Brain pericyte (primary cell): ENCODE measurements at regions not wholly inside any gene's neighbourhood (a gene's known extent, or its start where the extent isn't known, plus 50 kb on each side); places are given as distances from the start of the nearest gene placed in this dataset.
"Not testable (repeated sequence)": the region's sequence is repeated elsewhere in the genome, so short reads cannot be mapped to it uniquely, and the experiment has no call there.

ENCODE experiments used
- DNase-seq: peaks from one replicate; pipeline ENCODE4 v3.0.0-alpha.2; 2012; ENCODE audit warnings: low read depth, low spot score

DNA sequence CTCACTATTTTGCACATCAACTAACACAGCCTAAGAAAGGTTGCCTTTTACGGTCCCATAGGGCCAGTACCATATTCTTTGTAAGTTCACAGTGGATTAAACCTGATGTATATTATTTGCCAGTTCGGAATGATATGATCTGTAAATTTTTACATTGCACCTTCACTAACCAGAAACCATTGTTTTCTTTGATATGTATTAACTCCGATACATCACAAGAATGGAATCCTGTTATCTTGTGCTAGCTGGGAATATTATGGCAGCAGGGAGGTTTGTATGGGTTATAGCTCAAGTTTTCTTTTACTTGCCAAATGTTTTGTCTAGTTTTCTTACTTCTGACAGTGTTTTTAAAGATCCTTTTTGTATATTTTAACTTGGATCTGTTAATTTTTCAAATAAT lies 51.4 kb upstream of the S1PR1 start:
- no peak for DNase-seq

DNA sequence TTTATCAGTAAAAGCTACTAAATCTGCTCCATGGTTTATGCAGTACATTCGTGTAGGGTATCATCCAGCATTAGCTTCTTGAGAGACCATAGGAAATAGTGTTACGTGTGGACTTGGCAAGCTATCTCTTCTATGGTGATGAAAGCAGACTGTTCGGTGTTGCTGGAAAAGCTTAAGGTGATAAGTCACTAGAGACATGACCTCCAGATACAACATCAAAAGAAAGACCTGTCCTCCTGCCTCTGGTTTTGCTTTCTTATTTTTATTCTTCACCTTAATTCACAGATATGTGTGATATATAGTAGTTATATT lies 53.5 kb upstream of the S1PR1 start:
- DNase-seq = no peak

DNA sequence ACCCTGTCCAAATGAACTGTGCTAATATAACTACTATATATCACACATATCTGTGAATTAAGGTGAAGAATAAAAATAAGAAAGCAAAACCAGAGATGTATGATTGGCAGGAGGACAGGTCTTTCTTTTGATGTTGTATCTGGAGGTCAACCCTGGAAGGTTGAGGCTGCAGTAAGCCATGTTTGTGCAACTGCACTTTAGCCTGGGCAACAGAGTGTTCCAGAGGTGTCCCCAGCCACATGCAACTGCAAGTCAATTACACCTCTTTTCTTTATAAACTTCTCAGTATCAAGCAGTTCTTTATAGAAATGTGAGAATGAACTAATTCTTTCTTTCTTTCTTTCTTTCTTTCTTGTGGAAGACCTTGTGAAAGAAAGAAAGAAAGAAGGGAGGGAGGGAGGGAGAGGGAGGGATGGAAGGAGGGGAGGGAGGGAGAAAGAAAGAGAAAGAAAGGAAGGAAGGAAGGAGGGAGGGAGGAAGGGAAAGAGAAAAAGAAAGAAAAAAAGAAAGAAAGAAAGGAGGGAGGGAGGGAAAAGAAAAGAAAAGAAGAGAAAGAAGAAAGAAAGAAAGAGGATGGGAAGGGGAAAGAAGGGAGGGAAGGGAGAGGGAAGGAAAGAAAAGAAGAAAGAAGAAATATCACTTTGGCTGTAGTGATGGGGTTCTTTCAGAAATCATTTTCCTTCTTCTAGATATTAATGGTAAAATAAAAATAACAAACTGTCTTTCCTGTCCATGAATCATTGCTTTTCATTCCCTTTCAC lies 54.0 kb upstream of the S1PR1 start:
- no peak for DNase-seq

DNA sequence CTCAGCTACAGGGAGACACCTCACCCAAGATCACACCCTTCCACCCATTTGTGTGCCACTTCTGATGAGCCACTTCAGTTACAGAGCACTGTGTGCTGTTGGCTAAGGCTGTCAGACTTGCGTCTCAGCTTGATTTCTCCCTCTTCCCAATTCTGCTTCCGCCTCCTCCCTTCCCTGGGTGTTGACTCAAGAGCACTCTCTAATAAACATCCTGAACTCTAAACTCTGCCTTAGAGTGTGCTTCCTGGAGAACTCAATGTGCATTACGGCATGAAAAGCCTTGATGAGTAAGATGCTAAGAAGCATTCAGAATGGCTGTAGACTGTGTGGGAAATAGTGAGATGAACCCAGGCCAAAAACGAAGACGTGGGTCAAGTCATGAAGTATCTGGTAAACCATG lies 54.9 kb upstream of the S1PR1 start:
- DNase-seq = no peak

DNA sequence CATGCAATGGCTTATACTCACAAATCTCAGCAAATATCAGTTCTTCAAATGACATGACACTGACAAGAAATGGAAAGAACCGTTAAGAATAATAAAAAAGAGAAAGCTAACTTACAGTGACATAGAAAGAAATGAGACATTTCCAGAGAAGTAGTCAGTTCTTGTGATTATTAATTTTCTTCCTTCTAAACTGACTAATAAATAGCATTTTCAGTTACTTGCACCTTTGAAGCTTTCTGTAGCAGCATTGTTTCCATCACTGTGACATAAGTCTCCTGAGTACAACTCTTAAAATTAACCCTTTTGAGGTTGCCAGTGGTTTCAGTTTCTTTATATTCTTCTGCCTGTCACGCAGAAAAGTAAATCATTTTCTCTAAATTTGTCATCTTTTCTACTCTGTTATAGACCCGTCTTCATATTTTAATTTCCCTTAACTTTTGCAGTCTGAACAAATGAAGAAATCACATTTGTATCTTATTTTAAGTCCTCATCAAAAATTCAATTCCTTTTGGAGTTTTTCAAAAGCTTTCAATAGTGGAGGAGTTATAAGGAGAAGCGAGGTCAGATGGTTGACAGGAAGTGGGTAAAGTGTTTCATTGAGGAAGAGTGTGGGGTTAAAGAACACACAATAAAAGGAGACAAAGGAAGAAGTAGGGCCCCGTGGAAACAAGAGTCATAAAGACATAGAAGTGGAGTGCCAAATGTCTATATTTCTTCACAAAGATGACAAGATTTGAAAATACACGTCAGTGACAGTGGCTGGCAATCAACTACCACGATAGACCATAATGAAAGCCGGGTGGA lies 57.9 kb upstream of the S1PR1 start:
- DNase-seq = no peak

DNA sequence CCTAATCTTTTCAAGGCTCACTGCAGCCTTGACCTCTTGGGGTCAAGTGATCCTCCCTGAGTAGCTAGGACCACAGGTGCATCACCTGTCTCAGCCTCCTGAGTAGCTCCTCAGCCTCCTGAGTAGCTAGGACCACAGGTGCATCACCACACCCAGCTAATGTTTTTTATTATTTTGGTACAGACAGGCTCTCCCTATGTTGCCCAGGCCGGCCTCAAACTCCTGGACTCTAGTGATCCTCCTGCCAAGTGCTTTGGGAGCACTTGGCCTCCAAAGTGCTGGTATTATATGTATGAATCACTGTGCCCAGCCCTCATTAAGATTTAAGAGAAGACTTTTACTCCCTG lies 58.5 kb upstream of the S1PR1 start:
- DNase-seq = no peak

DNA sequence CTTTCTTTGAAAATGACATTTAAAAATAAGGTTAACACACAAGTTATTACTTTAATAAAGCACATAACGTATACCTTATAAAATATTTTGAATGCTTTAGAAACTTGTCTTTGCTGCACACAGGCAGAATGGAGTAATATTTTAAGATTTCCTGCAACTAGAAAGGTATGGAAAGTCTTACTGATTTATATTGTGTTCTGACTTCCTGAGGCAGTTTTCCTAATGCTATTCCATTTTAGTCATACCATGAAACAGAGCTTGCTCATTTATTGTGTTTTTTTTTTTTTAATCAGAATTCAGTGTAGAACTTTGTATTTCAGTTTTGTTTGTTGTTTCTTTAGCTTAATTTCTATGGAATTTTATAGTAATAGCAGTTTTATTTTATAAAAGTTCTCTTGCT lies 60.9 kb upstream of the S1PR1 start:
- no peak for DNase-seq

DNA sequence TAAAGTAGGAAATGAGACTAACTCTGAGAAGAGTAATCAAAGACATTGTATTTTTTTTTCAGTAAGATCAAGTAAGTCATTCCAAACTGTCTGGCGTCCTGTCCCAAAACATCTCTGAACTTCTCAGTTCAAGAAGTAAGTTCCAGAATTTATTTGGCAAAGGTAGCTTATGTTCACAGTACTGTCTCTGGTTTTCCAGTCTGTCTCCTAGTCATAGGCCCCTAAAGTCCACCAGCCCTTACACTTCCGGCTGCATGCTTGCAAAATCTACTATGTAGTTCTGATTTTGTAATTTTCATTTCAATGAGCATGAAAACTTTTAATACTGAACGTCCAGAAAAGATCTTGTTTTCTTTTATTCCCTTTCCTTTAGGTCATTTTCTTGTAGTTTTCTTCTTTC lies 61.4 kb upstream of the S1PR1 start:
- DNase-seq = no peak

DNA sequence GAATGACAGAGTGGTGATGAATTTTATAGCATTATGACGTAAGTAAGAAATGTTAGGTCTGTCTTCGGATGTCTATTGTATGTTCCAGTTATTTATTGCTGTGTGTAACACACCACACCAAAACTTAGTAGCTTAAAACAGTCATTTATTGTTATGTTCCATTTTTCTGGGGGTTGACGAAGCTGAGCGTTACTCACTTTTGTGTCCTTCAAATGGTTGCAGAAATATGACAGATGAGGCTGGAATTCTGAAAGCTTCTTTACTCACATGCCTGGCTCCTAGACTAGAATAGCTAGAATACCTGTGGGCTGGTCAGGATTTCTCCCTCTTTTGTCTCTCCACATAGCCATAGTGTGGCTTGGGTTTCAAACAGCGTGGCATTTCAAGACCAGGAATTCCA lies 62.1 kb upstream of the S1PR1 start:
- no peak for DNase-seq

DNA sequence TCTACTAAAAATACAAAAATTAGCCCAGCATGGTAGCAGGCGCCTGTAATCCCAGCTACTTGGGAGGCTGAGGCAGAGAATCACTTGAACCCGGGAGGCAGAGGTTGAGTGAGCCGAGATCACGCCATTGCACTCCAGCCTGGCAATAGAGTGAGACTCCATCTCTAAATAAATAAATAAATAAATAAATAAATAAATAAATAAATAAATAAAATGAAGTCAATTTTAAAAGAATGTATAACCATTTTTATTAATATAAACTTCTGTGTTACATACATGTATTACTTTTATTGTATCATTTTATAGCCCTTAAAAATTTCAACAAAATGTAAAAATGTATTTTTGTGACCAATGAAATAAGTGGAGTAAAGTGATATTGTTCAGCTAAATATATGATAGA lies 62.5 kb upstream of the S1PR1 start:
- not testable (repeated sequence) for DNase-seq

DNA sequence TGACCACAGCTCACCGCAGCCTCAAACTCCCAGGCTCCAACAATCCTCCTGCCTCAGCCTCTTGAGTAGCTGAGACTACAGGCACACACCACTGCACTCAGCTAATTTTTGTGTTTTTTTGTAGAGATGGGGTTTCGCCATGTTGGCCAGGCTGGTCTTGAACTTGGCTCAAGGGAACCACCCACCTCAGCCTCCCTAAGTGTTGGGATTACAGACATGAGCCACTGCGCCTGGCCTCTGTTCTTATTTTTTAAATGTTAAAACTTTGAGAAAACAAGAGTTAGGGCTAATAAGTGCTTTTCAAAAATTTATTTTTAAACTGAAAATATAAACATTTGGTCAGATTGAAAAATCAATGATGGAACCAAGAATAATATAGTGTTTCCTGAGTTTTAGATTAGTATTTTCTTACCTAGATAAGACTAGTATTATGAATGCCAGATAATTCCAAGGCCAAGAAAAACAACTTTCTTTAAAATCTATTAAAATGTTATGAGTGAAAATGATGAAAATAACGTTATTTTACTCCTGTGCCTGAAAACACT lies 66.2 kb upstream of the S1PR1 start:
- no peak for DNase-seq

DNA sequence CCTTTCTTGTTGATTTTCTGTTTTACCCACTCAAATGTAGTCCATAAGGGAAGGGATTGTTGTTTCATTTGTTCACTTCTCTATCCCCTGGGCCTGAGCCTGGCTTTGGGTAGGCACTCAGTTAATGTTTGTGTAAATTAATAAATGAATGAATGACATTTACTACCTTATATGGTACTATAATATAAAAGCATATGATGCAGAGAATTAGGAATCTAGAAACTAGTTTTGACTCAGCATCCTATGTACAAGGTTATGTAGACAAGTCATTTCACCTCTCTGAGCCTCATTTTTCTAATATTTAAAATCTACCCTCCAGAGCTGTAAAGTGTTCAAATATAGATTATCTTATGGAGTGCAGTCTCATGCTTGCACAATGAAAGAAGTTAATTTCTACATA lies 68.9 kb upstream of the S1PR1 start:
- no peak for DNase-seq

DNA sequence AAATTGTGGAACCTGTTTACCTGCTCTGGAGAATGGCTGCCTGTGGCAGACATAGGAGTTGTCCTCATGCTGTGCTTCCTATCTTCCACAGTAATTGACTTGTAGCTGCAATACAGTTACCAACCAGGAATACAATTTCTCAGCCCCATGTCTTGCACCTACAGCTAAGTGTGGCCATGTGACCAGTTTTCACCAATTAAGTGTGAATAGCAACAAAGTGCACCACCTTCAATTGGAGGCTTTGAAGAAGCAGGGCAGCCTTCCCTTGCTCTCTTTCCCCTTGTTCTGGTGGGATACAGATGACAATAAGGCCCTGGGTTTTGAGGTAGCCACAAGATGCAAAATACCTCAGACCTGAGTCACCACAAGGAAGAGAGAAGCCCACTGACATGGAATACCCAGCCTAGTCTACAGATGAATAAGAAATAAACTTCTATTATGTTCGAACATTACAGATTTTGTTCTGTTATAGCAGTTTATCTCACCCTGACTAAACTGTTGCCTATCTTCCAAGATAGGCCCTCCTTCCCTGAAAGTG lies 70.2 kb upstream of the S1PR1 start:
- no peak for DNase-seq

DNA sequence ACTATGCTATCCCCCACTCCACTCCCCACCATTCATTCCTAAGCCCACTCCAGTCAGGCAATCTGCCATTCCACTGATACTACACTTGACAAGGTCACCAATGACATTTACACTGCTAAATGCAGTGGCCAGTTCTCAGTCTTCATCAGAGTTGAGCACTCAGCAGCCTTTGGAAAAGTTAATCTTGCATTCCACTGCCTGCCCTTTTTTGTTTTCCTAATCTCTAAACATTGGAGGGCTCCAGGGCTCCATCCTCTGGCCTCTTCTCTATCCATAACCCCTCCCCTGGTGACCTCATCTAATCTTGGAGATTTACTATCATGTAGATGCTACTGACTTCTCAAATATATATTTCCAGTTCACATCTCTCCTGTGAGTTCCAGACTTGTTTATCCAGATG lies 70.9 kb upstream of the S1PR1 start:
- DNase-seq = no peak

DNA sequence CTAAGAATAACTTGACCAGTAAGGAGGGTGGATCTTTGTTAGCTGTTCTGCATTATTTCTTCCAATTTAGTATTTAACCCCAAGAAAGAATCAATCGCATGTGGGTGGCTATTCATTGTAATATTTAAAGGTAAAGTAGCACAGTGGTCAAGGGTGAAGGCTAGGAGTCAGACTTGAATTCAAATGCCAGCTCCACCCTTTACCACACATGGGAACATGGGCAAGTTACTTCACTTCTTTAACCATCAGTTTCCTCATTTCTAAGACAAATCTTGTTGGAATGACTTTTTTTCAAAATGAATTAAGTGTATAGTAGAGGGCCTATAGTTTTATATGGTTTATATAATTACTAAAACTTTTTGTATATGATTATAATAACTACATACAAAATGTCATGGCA lies 71.3 kb upstream of the S1PR1 start:
- no peak for DNase-seq

DNA sequence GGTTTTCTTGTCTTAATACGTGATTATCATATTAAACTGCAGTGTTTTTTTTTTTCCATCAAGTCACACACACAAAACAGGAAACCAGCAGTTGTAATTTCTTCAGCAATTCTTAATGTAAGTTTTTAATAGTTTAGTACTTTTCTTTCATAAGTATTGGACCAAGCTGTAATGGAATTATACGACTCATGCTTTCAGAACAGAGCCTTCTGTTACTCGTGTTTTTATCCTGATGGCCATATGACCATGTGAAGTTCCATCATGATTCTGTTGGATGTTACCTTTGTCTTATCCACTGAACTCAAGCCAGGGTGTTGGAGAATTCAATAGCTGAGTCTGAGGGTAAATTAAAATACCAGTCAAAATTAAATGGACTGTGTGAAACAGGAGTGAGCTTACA lies 72.0 kb upstream of the S1PR1 start:
- DNase-seq = no peak

DNA sequence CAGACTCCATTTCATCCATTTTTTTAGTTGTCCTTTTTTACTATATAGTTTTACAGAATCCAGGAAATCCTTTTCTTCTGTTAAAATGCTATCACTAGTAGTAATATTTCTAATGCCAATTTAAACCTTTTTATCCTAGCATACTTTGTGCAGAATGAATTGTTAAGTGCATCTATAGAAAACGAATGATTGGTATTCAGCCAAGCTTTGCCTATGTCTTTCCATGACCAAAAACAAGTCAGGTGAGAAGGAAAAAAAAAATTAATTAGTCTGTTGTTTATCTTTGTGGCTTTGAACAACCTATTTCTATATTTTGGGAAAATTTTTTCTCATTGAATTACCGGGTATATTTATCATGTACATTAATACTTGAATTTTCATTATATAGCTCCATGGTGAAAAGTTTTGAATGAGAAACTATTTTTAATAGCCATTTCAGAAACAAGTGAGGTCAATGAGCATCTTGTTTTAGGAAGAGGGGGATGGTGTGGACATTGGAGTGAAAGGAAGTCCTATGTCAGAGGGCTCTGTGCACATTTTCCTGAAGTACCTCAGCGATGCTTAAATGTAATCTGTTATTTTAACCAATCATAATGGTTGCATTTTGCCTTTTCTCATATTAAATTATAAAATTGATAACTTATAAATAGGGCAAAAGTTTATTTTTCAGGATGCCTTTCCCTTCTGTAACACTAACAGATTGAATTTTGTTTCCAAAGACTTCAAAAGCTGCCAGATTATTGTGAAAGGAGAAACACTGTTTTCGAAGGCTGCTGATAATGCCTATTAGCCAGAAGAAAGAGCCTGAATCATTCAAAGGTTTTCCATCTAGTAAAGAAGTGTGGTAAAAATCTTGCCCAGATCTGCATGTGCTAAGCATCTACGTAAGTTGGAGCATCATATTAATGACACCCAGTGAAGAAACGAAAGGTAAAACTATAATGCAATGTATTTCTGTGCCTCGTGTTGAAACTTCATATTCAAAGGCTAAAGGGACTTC lies 73.8 kb upstream of the S1PR1 start:
- DNase-seq = no peak

DNA sequence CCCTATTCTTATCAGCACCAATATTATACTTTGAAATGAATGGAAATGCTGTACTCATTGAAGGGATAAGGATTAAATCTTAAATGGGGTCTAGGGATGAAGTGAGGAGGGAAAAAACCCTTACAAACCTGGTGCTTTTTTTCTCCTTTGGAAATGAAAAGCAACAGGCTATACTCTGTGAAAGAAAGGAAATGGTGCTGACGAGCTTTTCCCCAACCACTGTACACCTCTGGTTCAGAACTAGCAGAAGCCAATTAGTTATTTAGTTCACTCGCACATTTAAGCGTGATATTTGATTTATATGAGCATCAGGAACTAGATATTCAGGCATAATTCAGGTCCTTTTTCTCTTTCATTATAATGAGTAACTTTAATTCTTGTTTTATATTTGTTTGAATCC lies 74.5 kb upstream of the S1PR1 start:
- DNase-seq = no peak

DNA sequence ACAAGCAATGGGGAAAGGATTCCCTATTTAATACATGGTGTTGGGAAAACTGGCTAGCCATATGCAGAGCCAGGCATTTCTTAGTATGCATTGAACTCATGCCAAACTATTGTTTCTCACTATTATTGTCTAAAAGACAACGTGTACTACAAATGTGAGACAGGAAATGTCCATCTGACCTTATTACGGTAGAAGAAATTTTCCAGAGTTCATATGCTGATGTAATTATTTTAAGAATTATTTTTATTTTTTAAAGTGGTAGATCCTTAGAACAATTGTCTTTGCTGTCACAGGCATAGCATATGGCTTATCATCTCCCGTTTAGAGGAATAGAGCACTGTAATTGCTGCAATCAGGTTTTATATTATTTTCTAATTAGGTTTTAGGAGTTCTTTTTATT lies 75.2 kb upstream of the S1PR1 start:
- DNase-seq = no peak

DNA sequence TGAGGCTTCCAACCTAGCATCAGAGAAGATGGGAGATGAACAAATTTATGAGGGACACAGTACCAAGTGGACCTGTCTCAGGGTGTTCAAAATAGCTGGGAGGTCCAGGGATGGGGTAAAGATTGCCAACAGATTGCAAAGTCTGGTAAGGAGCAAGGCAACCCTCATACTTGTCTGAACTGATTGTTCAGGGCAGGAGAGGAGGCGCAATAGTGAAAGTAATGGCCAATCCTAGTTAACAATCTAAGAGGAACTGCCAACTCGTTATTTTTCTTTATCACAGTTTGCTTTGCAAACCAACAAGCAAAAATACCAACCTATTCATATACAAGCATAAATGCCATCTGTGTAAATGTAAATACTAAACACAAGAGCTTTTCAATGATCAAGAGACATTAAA lies 78.4 kb upstream of the S1PR1 start:
- no peak for DNase-seq

DNA sequence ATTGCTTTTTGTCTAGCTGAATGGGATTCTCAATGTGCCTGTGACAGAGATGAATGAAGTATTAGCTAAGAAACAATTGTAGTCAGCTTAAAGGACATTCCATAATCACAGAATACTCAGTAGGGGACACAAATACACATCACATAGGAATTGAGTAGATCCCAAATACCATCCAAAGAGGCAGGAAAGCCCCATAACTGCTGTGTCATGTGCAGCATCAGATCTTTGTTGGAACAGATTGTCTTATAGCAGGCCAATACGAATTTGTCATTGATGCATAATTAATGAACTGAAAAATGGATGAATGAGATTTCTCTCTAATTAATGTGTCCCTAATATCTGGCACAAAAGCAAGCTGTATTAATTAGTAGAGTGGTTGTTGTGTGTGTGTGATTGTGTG lies 82.3 kb upstream of the S1PR1 start:
- no peak for DNase-seq

DNA sequence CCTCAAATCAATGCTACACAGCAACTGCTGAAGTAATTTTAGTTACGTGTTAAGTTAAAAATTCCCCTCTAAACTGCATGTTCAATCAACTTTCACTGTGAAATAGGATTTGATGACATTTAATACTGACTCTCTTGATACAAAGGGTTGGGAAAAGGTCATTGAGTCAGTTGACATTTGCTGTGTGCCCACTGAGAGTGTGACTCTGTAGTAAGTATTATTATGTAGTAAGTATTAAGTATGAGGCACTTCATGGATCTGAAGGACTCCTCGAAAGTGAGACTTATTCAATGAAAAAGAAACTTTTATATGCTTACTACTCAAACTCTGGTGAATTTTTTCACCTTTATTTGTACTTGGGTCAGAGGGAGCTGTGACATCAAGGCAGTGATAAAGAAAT lies 83.1 kb upstream of the S1PR1 start:
- DNase-seq = no peak
